Renal pelvis (tissue), 1 donor: ENCODE measurements at regions not wholly inside any gene's neighbourhood (a gene's known extent, or its start where the extent isn't known, plus 50 kb on each side); places are given as distances from the start of the nearest gene placed in this dataset.
A peak's percentile ranks its signal among the peaks of the same experiment; 100 is the strongest.

ENCODE experiments used
- DNase-seq: peaks from one replicate; pipeline ENCODE4 v3.0.0-alpha.2; 2013

DNA sequence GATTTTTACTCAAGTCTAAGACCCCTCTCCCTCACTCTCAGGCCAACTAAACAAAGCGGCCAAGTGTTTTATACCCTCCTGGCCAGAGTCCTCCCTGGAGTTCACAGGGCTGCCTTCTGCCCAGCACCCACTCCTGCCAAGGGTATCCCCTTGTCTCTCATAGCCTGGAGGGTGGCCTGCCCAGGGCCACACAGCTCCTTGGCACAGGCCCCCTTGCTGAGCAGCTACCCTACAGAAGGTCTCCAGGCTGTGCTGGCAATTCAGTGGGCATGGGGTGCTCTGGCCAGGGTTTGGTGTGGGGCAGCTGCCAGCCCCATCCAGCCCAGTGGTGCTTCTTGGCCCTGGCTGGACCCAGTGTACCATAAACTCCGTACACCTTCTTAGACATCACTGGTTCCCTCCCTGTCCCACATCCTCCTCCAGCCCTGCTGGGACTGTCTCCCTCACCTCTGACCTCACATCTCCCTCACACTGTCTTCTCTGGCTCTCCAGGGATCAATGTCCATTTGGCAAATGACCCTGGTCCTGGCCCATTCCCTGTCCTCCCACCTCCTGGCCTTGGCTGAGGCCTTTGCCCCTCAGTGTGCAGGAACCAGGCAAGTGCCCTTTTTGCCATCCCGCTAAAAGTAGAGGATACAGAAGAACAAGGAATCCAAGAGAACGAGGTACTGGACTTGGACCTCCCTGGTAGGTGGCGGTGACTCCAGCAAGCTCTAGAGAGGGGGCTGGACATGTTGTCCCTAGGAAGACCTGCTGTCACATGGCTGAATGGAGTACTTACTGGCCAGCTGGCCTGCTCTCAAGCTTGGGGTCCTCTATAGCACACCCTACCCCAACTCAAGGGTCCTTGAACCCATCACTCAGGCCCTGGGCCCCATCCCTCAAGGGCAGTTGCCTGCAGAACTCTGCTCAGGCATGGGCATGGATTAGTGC lies 50.0 kb upstream of the TRPM1 start:
- no peak for DNase-seq

DNA sequence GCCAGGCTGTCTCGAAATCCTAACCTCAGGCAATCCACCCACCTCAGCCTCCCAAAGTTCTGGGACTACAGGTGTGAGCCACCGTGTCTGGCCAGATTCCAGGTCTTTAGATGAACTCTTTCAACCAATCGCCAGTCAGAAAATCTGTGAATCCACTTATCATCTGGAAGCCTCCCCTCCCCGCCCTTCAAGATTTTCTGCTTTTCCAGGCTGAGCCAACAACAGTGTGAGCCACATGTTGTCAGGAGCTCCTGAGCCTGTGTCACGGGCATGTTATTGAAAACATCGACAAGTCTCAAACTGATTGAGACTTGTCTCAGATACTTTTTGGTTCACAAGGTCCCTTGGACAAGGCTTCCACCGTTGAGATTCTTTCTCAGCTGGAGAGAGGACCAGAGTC lies 52.0 kb upstream of the TRPM1 start:
- no peak for DNase-seq

GRCh38 chr15:31155151-31155550 lies 53.6 kb upstream of the TRPM1 start:
- no peak for DNase-seq

GRCh38 chr15:31156226-31156625 lies 54.7 kb upstream of the TRPM1 start:
- DNase-seq = no peak

DNA sequence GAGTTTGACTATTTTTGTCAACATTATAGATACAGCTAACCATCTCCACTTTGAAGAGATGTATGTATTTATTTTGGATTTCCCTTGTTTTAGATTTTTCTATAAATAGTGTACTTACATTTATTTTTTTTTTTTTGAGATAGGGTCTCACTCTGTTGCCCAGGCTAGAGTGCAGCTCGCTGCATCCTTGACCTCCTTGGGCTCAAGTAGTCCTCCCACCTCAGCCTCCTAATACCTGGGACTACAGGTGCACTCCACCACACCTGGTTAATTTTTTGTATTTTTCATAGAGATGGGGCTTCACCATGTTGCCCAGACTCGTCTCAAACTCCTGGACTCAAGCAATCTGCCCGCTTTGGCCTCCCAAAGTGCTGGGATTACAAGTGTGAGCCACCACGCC lies 55.3 kb upstream of the TRPM1 start:
- no peak for DNase-seq

- DNase-seq = peak; percentile 8
These were observed 56.1 kb upstream of the TRPM1 start for GRCh38 chr15:31157644-31158069.

- no peak for DNase-seq
These were observed 57.5 kb upstream of the TRPM1 start for GRCh38 chr15:31158858-31159569.

- no peak for DNase-seq
These were observed 58.3 kb upstream of the TRPM1 start for GRCh38 chr15:31159837-31160236.

- DNase-seq = no peak
These were observed 58.8 kb upstream of the TRPM1 start for GRCh38 chr15:31160297-31160696.

GRCh38 chr15:31160740-31161495 lies 59.4 kb upstream of the TRPM1 start:
- no peak for DNase-seq

DNA sequence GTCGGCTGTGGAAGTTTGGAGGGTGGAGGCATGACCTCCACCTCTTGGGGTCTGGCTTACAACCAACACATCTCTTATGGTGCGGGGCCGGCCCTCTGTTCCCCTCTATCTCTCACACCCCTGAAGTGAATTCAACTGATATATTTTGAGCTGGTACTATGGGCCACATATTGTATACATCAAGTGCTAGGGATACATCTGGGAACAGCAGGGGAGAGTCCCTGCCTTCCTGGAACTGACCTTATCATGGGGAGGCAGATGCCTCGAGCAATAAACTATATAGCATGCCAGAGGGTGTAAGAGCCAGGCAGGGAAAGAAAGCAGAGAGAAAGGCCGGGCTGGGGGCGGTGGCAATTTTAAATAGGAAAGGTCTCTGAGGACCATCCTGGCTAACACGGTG lies 60.4 kb upstream of the TRPM1 start:
- DNase-seq = no peak

DNA sequence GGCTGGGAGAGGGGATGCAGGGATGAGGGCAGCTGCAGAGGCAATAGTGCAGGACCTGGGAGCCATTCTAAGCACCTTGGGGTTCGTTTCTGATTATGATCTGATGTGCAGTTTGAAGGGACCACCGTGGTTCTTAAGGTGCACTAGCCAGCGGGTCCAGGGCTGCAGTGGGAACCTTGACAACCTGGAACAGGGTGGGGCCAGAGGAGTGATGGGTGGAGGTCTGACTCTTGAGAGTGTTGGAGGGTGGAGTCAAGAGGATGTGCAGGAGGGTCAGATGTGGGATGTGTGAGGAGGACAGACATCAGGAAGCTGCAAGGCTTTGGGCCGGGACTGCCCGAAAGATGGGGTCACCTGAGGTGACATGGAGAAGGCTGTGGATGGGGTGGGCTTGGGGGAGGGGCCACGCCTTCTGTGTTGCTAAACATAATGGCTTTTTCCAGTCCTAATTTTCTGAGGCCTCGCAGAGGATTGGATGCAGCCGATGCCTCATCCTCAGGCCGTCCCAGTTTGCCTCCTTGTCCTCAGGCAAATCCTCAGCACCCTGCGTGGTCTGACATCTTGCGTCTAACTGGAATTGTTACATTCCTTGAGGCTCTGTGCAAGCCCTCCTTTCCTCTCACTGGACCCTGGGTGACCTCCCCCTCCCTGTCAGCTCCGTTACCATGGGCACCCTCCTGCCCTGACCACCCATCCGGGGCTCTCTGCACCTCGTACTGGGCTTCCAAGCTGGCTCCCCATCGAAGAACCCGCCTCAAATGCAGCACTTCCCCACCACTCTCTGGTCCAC lies 61.4 kb upstream of the TRPM1 start:
- DNase-seq = no peak

- DNase-seq = no peak
These were observed 62.4 kb upstream of the TRPM1 start for GRCh38 chr15:31163769-31164572.

DNA sequence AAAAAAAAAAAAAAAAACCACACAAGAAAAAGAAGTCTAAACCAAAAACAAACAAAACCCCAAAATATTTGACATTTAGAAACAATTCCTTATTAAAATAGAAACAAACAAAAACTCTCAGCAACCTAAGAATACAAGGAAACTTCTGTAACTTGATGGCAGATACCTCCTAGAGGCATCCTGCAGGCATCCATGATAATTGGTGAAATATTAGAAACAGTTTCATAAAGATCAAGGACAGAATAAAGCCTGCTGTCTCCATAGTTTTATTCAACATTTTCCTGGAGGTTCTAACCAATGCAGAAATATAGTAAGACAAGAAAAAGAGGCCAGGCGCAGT lies 63.0 kb upstream of the TRPM1 start:
- DNase-seq = no peak

- DNase-seq = no peak
These were observed 68.0 kb upstream of the TRPM1 start for GRCh38 chr15:31169558-31169957.

DNA sequence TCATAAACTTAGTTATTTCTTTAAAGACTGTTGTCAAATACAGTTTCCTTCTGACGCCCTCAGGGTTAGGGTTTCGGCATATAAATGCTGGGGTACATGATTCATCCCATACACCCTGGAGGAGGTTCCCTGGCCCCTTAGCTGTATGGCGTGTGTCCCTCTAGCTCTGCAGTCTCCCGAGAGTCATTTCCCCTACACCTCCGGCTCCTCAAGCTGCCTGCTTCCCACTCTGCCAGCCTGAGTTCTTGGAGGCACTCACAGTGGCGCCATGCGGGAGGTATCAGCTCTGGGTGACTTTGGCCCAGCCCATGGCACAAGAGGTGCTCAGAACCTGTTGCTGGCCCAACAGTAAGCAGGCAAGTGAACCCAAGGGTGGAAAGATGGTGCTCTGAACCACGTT lies 70.2 kb upstream of the TRPM1 start:
- no peak for DNase-seq

DNA sequence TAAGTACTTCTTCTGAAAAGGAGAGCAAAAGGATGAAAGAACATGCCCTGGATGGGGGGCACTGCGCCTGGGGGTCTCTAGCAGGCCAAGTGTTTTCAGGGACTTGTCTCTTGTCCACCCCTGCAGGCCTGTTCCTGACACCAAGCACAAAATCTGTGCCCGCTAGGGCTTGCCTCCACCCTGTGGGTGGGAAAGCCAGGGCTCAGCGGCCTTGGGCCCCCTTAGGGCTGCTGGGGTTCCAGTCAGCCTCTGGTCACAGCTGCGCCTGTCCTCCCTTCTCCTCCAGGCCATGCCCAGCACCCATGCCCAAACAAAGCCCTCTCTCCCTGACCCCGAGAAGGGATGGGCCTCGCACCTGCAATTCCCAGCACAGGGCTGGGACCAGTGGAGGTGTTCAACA lies 71.1 kb upstream of the TRPM1 start:
- no peak for DNase-seq

GRCh38 chr15:31173790-31174450 lies 72.4 kb upstream of the TRPM1 start:
- DNase-seq = no peak

DNA sequence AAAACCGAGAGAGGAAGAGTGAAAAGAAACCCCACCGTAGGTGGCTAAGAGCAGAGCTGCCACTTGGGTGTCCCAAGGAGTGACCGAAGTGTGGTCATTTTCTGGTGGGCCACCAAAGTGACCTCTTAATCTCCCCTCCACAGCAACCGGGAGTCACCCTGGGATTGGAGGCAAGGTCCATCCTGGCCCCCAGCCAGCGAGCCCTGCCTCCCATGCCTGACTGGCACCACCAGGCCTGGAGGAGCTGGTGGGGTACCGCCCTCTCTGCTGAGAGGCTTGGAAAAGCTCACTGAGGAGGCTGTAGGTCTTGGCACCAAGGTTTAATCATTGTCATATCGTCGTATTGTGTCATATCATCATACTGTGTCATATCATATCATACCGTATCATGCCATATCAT lies 74.0 kb upstream of the TRPM1 start:
- DNase-seq = no peak

DNA sequence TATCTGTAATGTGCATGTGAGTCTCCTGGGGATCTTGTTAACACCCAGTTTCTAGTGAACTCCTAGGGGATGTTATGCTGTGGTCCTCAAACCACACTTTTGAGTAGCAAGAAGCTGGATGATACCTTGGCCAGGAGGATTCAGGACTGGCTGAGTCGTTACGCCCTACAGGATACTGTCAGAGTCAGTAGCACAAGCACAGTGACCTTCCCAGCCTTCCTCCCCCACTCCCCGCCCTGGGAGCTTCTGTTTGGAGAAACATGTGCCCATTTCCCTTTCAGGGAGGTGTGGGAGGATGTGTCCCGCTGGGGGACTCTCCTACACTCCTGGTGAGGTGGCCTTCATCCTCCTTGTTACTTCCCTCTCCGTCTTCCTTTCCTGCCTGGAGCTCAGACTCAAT lies 76.4 kb upstream of the TRPM1 start:
- no peak for DNase-seq
